GM12878 (cell line): ENCODE measurements at regions not wholly inside any gene's neighbourhood (a gene's known extent, or its start where the extent isn't known, plus 50 kb on each side); places are given as distances from the start of the nearest gene placed in this dataset.

Source experiments
- CEBPB ChIP-seq, 2 experiments: fragments of 150-350 bp in 1 of 2; IDR thresholded peaks; 2 replicates each; pipeline ENCODE4 v1.6.1; 2012 to 2014; ENCODE audit warnings: low read depth in 2 of 2, low read length in 2 of 2, borderline replicate concordance in 1 of 2, inconsistent platforms in 1 of 2
- POLR2A ChIP-seq: IDR thresholded peaks from 2 replicates; pipeline ENCODE4 v1.6.1; 2011; ENCODE audit warnings: low read depth, mild to moderate bottlenecking, low read length
- TCF3 ChIP-seq: IDR thresholded peaks from 2 replicates; pipeline ENCODE4 v1.6.1; 2012; ENCODE audit warnings: low read depth, mild to moderate bottlenecking, low read length, borderline replicate concordance; ENCODE audit not compliant: insufficient read depth

DNA sequence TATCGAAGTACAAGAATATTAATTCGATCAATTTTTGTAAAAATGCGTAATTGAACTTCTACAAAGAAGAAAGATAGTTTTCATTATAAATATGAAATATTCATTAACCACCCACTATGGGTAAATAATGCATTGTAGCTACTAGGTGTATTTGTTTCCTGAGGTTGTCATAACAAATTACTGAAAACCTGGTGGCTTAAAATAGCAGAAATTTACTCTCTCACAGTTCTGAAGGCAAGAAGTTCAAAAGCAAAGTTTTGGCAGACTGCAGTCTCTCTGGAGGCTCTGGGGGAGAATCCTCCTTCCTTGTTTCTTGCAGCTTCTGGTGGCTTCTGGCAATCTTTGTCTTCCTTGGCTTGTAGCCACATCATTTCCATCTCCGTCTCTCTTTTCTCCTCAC is 99.2 kb upstream of the MIR17HG start:
- TF ChIP-seq TCF3 (no peak), CEBPB (IDR thresholded peaks at IDR 0.05; ENCODE audit: borderline replicate concordance in 1 of 2, low read depth in 2 of 2, low read length in 2 of 2) (no peak), POLR2A (no peak)
